H9 (cell line): ENCODE measurements at regions not wholly inside any gene's neighbourhood (a gene's known extent, or its start where the extent isn't known, plus 50 kb on each side); places are given as distances from the start of the nearest gene placed in this dataset.

Source experiments
- DNase-seq: peaks from one replicate; pipeline ENCODE4 v3.0.0-alpha.2; 2017
- H2AFZ ChIP-seq: one replicate; pipeline ENCODE4 v1.6.1; 2013; ENCODE audit warnings: mild to moderate bottlenecking, low read length, control low read depth, moderate library complexity
- H2AK5ac ChIP-seq: 2 replicates; pipeline ENCODE4 v1.6.1; 2013; ENCODE audit warnings: low read length, control low read depth, mixed read lengths; ENCODE audit not compliant: insufficient read length
- H2BK120ac ChIP-seq: one replicate; pipeline ENCODE4 v1.6.1; 2013; ENCODE audit warnings: low read depth, mild to moderate bottlenecking, low read length, control low read depth, inconsistent platforms; ENCODE audit not compliant: poor library complexity, severe bottlenecking
- H2BK12ac ChIP-seq: 2 replicates; pipeline ENCODE4 v1.6.1; 2013; ENCODE audit warnings: low read length, control low read depth, mixed read lengths, low read depth; ENCODE audit not compliant: insufficient read length
- H2BK15ac ChIP-seq: 2 replicates; pipeline ENCODE4 v1.6.1; 2013; ENCODE audit warnings: low read depth, low read length, control low read depth
- H2BK20ac ChIP-seq: one replicate; pipeline ENCODE4 v1.6.1; 2013; ENCODE audit warnings: low read depth, mild to moderate bottlenecking, low read length, control low read depth, inconsistent platforms; ENCODE audit not compliant: poor library complexity, severe bottlenecking
- H2BK5ac ChIP-seq: 2 replicates; pipeline ENCODE4 v1.6.1; 2013; ENCODE audit warnings: low read length, control low read depth, mixed read lengths; ENCODE audit not compliant: insufficient read length
- H3K14ac ChIP-seq: 2 replicates; pipeline ENCODE4 v1.6.1; 2013; ENCODE audit warnings: low read length, control low read depth; ENCODE audit not compliant: insufficient read depth
- H3K18ac ChIP-seq: 2 replicates; pipeline ENCODE4 v1.6.1; 2013; ENCODE audit warnings: low read depth, mild to moderate bottlenecking, mixed read lengths, low read length, control low read depth; ENCODE audit not compliant: insufficient read length
- H3K23ac ChIP-seq: 2 replicates; pipeline ENCODE4 v1.6.1; 2013; ENCODE audit warnings: low read length, control low read depth, mixed read lengths, low read depth; ENCODE audit not compliant: insufficient read length
- H3K23me2 ChIP-seq: 2 replicates; pipeline ENCODE4 v1.6.1; 2013; ENCODE audit warnings: low read depth, mild to moderate bottlenecking, mixed read lengths, low read length, control low read depth; ENCODE audit not compliant: insufficient read length, poor library complexity, severe bottlenecking
- H3K27ac ChIP-seq: 2 replicates; pipeline ENCODE4 v1.5.1; 2013; ENCODE audit warnings: low read length, control low read depth, mixed read lengths, low read depth; ENCODE audit not compliant: insufficient read length
- H3K27me3 ChIP-seq: 2 replicates; pipeline ENCODE4 v1.6.1; 2013; ENCODE audit warnings: low read length, control low read depth, inconsistent platforms; ENCODE audit not compliant: insufficient read depth
- H3K4ac ChIP-seq: 2 replicates; pipeline ENCODE4 v1.6.1; 2013; ENCODE audit warnings: low read depth, mild to moderate bottlenecking, control low read depth, inconsistent platforms, low read length, moderate library complexity
- H3K4me1 ChIP-seq: 2 replicates; pipeline ENCODE4 v1.6.1; 2013; ENCODE audit warnings: low read length, control low read depth, inconsistent platforms; ENCODE audit not compliant: insufficient read depth
- H3K4me2 ChIP-seq: 2 replicates; pipeline ENCODE4 v1.6.1; 2013; ENCODE audit warnings: low read length, control low read depth, mixed read lengths; ENCODE audit not compliant: insufficient read length, insufficient read depth
- H3K56ac ChIP-seq: 2 replicates; pipeline ENCODE4 v1.6.1; 2013; ENCODE audit warnings: low read depth, mild to moderate bottlenecking, mixed read lengths, low read length, control low read depth; ENCODE audit not compliant: insufficient read length
- H3K79me1 ChIP-seq: 2 replicates; pipeline ENCODE4 v1.6.1; 2013; ENCODE audit warnings: low read depth, mild to moderate bottlenecking, moderate library complexity, low read length, control low read depth, inconsistent platforms; ENCODE audit not compliant: insufficient read depth, poor library complexity, severe bottlenecking
- H3K79me2 ChIP-seq: 2 replicates; pipeline ENCODE4 v1.6.1; 2013; ENCODE audit warnings: low read length, control low read depth, inconsistent platforms; ENCODE audit not compliant: insufficient read depth
- H3K9ac ChIP-seq: 2 replicates; pipeline ENCODE4 v1.6.1; 2013; ENCODE audit warnings: low read length, control low read depth, mixed read lengths; ENCODE audit not compliant: insufficient read length; ENCODE audit errors: extremely low read depth
- H3K9me3 ChIP-seq: one replicate; pipeline ENCODE4 v1.6.1; 2013; ENCODE audit warnings: low read depth, low read length, inconsistent platforms; ENCODE audit not compliant: control insufficient read depth
- H3T11ph ChIP-seq: one replicate; pipeline ENCODE4 v1.6.1; 2013; ENCODE audit warnings: mild to moderate bottlenecking, low read length, control low read depth, inconsistent platforms
- H4K20me1 ChIP-seq: one replicate; pipeline ENCODE4 v1.6.1; 2013; ENCODE audit not compliant: control insufficient read depth, insufficient read length, insufficient read depth
- H4K5ac ChIP-seq: 2 replicates; pipeline ENCODE4 v1.6.1; 2013; ENCODE audit warnings: low read depth, mild to moderate bottlenecking, mixed read lengths, low read length, control low read depth; ENCODE audit not compliant: insufficient read length
- H4K8ac ChIP-seq: replicated peaks from 2 replicates; pipeline ENCODE4 v1.6.1; 2013; ENCODE audit warnings: low read length, control low read depth, mixed read lengths, low read depth; ENCODE audit not compliant: insufficient read length
- H4K91ac ChIP-seq: 2 replicates; pipeline ENCODE4 v1.6.1; 2013; ENCODE audit warnings: low read depth, mild to moderate bottlenecking, moderate library complexity, mixed read lengths, low read length, control low read depth; ENCODE audit not compliant: insufficient read length
- H3K27ac Mint-ChIP-seq, 3 experiments: 2 replicates in 2 of 3; 3 replicates in 1 of 3; pipeline ENCODE4 v1.8.0; 2020 to 2021; ENCODE audit warnings: mixed read lengths in 3 of 3, mild to moderate bottlenecking in 1 of 3, moderate library complexity in 1 of 3
- H3K27me3 Mint-ChIP-seq: 2 replicates; pipeline ENCODE4 v1.8.0; 2021; ENCODE audit warnings: low read depth, mild to moderate bottlenecking, moderate library complexity, mixed read lengths
- H3K36me3 Mint-ChIP-seq, 3 experiments: 2 replicates in 2 of 3; 3 replicates in 1 of 3; pipeline ENCODE4 v1.8.0; 2020 to 2021; ENCODE audit warnings: low read depth in 3 of 3, mixed read lengths in 3 of 3; ENCODE audit not compliant: insufficient read depth in 1 of 3
- H3K4me1 Mint-ChIP-seq, 2 experiments: 2 replicates each; pipeline ENCODE4 v1.8.0; 2020; ENCODE audit warnings: mixed read lengths in 2 of 2
- H3K4me3 Mint-ChIP-seq, 2 experiments: 2 replicates in 1 of 2; 3 replicates in 1 of 2; pipeline ENCODE4 v1.8.0; 2020 to 2021; ENCODE audit warnings: mild to moderate bottlenecking in 2 of 2, mixed read lengths in 2 of 2, moderate library complexity in 1 of 2
- H3K9me3 Mint-ChIP-seq, 2 experiments: 2 replicates in 1 of 2; 3 replicates in 1 of 2; pipeline ENCODE4 v1.8.0; 2020; ENCODE audit warnings: mild to moderate bottlenecking in 2 of 2, mixed read lengths in 2 of 2, moderate library complexity in 1 of 2
- WGBS: extraction: QIAGEN DNeasy Blood & Tissue Kit; methylation state at CpG from one replicate; pipeline ENCODE4 v1.1.7; 2013; ENCODE audit warnings: missing lambda C conversion rate, low lambda C conversion rate, mixed read lengths; ENCODE audit not compliant: insufficient read length; ENCODE audit errors: extremely low coverage; 5-methylcytosine and 5-hydroxymethylcytosine counted together
- TF ChIP-seq, protein P1 (sequence below): fragments of 200-600 bp; sonication (generic); conservative IDR thresholded peaks from 3 replicates; pipeline ENCODE4 v1.8.0; 2021; ENCODE audit warnings: antibody characterized with exemption, mild to moderate bottlenecking

DNA sequence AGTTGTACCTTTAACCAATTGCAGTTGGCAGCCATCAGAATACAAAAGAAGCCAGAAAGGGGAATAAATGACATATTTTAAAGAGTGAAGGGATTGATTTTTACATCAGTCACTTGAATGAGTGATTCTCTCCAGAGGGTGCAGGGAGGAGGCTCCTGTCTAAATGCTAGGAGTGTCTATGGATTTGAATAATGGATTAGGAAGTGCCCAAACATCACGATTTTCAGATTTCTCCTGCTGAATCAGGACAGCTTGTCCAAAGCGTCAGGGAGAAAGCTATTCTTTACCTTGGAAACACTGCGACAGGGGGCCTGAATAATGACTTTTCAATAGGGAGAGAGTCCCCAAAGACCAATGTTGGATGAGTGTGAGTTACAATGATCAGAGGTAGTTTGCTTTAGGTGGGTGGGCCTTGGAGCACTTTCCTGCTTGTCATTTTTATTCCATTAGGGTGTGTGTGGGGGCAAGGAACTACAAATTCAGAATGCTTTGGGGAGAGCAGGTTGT is 735.5 kb downstream of the KCNA4 start:
- no peaks in the 10 kb centered on the region; the same call in 1 of the 2 replicates for H3K27me3 Mint-ChIP-seq
- H2BK5ac ChIP-seq, result no peak overlapping the region
- H3K23ac ChIP-seq, result no peak overlapping the region
- no peak overlapping the region for H3K4me3 Mint-ChIP-seq
- WGBS, result no CpG with 5 or more reads among the region's 3 CpGs
- no peak overlapping the region for H2BK15ac ChIP-seq
- no peaks in the 10 kb centered on the region for H3K9me3 ChIP-seq
- H3K36me3 Mint-ChIP-seq, result no peaks in the 10 kb centered on the region
- H3K79me2 ChIP-seq, result no peaks in the 10 kb centered on the region
- H4K91ac ChIP-seq, result no peak overlapping the region
- no peaks in the 10 kb centered on the region for H4K20me1 ChIP-seq
- H3K56ac ChIP-seq, result no peak overlapping the region
- no peaks in the 10 kb centered on the region for H3K23me2 ChIP-seq
- no peak overlapping the region for H3K9ac ChIP-seq
- no peak overlapping the region for H2BK120ac ChIP-seq
- H3K18ac ChIP-seq, result no peak overlapping the region
- TF ChIP-seq, protein P1, sequence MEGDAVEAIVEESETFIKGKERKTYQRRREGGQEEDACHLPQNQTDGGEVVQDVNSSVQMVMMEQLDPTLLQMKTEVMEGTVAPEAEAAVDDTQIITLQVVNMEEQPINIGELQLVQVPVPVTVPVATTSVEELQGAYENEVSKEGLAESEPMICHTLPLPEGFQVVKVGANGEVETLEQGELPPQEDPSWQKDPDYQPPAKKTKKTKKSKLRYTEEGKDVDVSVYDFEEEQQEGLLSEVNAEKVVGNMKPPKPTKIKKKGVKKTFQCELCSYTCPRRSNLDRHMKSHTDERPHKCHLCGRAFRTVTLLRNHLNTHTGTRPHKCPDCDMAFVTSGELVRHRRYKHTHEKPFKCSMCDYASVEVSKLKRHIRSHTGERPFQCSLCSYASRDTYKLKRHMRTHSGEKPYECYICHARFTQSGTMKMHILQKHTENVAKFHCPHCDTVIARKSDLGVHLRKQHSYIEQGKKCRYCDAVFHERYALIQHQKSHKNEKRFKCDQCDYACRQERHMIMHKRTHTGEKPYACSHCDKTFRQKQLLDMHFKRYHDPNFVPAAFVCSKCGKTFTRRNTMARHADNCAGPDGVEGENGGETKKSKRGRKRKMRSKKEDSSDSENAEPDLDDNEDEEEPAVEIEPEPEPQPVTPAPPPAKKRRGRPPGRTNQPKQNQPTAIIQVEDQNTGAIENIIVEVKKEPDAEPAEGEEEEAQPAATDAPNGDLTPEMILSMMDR, result no peak
- H3K14ac ChIP-seq, result no peak overlapping the region
- H3K27ac ChIP-seq, result no peak overlapping the region
- DNase-seq, result no peak
- H2AK5ac ChIP-seq, result no peak overlapping the region
- no peak overlapping the region for H3K4ac ChIP-seq
- H4K5ac ChIP-seq, result no peak overlapping the region
- no peaks in the 10 kb centered on the region for H3K27me3 ChIP-seq
- no peak overlapping the region for H3K27ac Mint-ChIP-seq
- H3K9me3 Mint-ChIP-seq, result no peaks in the 10 kb centered on the region
- no peaks in the 10 kb centered on the region for H3K79me1 ChIP-seq
- no peak overlapping the region for H2BK12ac ChIP-seq
- H3K4me1 Mint-ChIP-seq, result peaks cover 0 to 4% of the 10 kb centered on the region in 2 experiments; a peak in 2 of 4 replicates
- no peaks in the 10 kb centered on the region for H3K4me1 ChIP-seq
- no peak overlapping the region for H2AFZ ChIP-seq
- no peak overlapping the region for H2BK20ac ChIP-seq
- no peak overlapping the region for H3T11ph ChIP-seq
- no peak overlapping the region for H3K4me2 ChIP-seq
- H4K8ac ChIP-seq, result no peak overlapping the region
